ENCODE measurements at regions not wholly inside any gene's neighbourhood (a gene's known extent, or its start where the extent isn't known, plus 50 kb on each side); places are given as distances from the start of the nearest gene placed in this dataset.

DNA sequence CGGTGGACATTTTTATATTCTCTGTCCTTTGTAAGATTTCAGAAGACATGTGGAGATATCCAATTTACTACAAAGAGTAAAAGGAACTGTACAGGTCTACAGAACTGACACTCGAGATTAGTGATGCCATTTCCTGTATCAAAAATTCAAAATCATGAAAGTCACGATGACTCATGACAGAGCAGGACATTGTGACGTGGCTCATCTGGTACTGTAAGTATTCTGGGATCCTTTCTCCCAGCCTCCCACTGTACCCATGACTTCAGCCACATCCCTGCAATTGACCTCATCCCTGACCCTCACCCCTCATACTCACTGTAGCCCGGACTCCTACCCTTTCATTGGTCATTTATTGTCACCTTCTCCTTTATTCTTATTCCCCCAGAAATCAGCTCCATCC, 736.5 kb downstream of the EPHA4 start:
- Histone ChIP-seq H3K27me3 (ENCODE audit: control insufficient read depth, insufficient read depth, low read length) (no peaks in the 10 kb centered on the region), H3K9me3 (ENCODE audit: control insufficient read depth, insufficient read depth, low read depth, low read length) (no peaks in the 10 kb centered on the region), H3K9ac (ENCODE audit: low read length) (no peak overlapping the region), H3K36me3 (ENCODE audit: control insufficient read depth, insufficient read depth, low read length) (no peaks in the 10 kb centered on the region), H3K4me1 (ENCODE audit: control insufficient read depth, insufficient read depth, low read length) (no peaks in the 10 kb centered on the region), H3K4me3 (ENCODE audit: low read depth, low read length) (no peak overlapping the region), H3K27ac (ENCODE audit: low read depth, low read length) (no peak overlapping the region)

- Histone ChIP-seq H3K4me3 (ENCODE audit: low read depth, low read length) (no peak overlapping the region), H3K4me1 (ENCODE audit: control insufficient read depth, insufficient read depth, low read length) (no peaks in the 10 kb centered on the region), H3K9ac (ENCODE audit: low read length) (no peak overlapping the region), H3K27ac (ENCODE audit: low read depth, low read length) (no peak overlapping the region), H3K27me3 (ENCODE audit: control insufficient read depth, insufficient read depth, low read length) (no peaks in the 10 kb centered on the region), H3K9me3 (ENCODE audit: control insufficient read depth, insufficient read depth, low read depth, low read length) (no peaks in the 10 kb centered on the region), H3K36me3 (ENCODE audit: control insufficient read depth, insufficient read depth, low read length) (no peaks in the 10 kb centered on the region)
Observed at GRCh38 chr2:220837226-220837625, 734.9 kb downstream of the EPHA4 start.

- no peaks in the 10 kb centered on the region for H3K36me3 ChIP-seq (ENCODE audit: control insufficient read depth, insufficient read depth, low read length)
- H3K9me3 ChIP-seq (ENCODE audit: control insufficient read depth, insufficient read depth, low read depth, low read length), result no peaks in the 10 kb centered on the region
- no peaks in the 10 kb centered on the region for H3K27me3 ChIP-seq (ENCODE audit: control insufficient read depth, insufficient read depth, low read length)
- H3K4me3 ChIP-seq (ENCODE audit: low read depth, low read length), result no peak overlapping the region
- no peak overlapping the region for H3K27ac ChIP-seq (ENCODE audit: low read depth, low read length)
- no peaks in the 10 kb centered on the region for H3K4me1 ChIP-seq (ENCODE audit: control insufficient read depth, insufficient read depth, low read length)
- no peak overlapping the region for H3K9ac ChIP-seq (ENCODE audit: low read length)
Observed at GRCh38 chr2:220842901-220843665, 729.0 kb downstream of the EPHA4 start.

DNA sequence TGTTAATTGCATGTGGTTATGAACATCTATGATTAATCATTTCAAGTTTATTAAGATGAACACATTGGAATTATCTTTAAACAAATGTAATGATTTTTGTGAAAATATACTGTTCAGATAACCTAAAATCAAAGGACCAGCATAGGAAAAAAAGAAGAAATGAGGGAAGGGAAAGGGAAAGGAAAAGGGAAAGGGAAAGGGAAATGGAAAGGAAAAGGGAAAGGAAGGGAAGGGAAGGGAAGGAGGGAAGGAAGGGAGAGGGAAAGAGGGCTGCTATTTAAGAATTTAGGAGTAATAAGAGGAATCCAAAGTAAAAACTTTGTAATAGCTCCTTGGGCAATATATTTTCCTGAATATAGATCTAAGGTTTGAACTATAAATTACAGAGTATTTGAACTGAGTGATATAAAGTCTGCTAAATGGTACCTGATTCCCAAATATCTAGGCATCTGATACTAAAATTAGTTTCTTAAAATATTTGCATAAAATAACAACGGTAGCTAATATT, 726.3 kb downstream of the EPHA4 start:
- Histone ChIP-seq H3K27me3 (ENCODE audit: control insufficient read depth, insufficient read depth, low read length) (no peaks in the 10 kb centered on the region), H3K4me3 (ENCODE audit: low read depth, low read length) (no peak overlapping the region), H3K4me1 (ENCODE audit: control insufficient read depth, insufficient read depth, low read length) (no peaks in the 10 kb centered on the region), H3K9me3 (ENCODE audit: control insufficient read depth, insufficient read depth, low read depth, low read length) (peaks cover 5% of the 10 kb centered on the region), H3K9ac (ENCODE audit: low read length) (no peak overlapping the region), H3K36me3 (ENCODE audit: control insufficient read depth, insufficient read depth, low read length) (no peaks in the 10 kb centered on the region), H3K27ac (ENCODE audit: low read depth, low read length) (no peak overlapping the region)

DNA sequence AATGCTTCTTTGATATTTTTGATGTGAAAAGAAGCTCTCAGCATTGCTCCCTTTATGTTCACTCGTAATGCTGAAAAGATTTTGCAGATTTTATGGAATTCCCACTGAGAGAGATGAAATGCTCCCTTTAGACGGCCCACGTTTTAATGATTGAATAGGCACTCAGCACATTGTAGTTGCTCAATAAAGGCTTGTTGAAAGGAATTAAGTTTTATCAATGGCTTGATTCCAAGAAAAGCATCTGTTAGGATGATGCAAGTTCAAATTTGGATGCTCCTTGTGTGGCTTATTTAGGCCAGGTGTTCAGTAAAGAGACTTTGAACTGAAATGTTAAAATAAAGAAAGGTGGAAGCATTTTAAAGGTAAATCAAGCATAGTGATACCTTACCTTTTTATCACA, 725.1 kb downstream of the EPHA4 start:
- H3K27me3 ChIP-seq (ENCODE audit: control insufficient read depth, insufficient read depth, low read length), result no peaks in the 10 kb centered on the region
- H3K4me1 ChIP-seq (ENCODE audit: control insufficient read depth, insufficient read depth, low read length), result no peaks in the 10 kb centered on the region
- H3K36me3 ChIP-seq (ENCODE audit: control insufficient read depth, insufficient read depth, low read length), result no peaks in the 10 kb centered on the region
- H3K27ac ChIP-seq (ENCODE audit: low read depth, low read length), result no peak overlapping the region
- H3K9ac ChIP-seq (ENCODE audit: low read length), result no peak overlapping the region
- no peak overlapping the region for H3K4me3 ChIP-seq (ENCODE audit: low read depth, low read length)
- peaks cover 5% of the 10 kb centered on the region for H3K9me3 ChIP-seq (ENCODE audit: control insufficient read depth, insufficient read depth, low read depth, low read length)

GRCh38 chr2:220847589-220847988, 724.5 kb downstream of the EPHA4 start:
- Histone ChIP-seq H3K36me3 (ENCODE audit: control insufficient read depth, insufficient read depth, low read length) (no peaks in the 10 kb centered on the region), H3K4me1 (ENCODE audit: control insufficient read depth, insufficient read depth, low read length) (no peaks in the 10 kb centered on the region), H3K4me3 (ENCODE audit: low read depth, low read length) (no peak overlapping the region), H3K27ac (ENCODE audit: low read depth, low read length) (no peak overlapping the region), H3K27me3 (ENCODE audit: control insufficient read depth, insufficient read depth, low read length) (no peaks in the 10 kb centered on the region), H3K9ac (ENCODE audit: low read length) (no peak overlapping the region), H3K9me3 (ENCODE audit: control insufficient read depth, insufficient read depth, low read depth, low read length) (peaks cover 5% of the 10 kb centered on the region)

- no peaks in the 10 kb centered on the region for H3K4me1 ChIP-seq (ENCODE audit: control insufficient read depth, insufficient read depth, low read length)
- peaks cover 5% of the 10 kb centered on the region for H3K9me3 ChIP-seq (ENCODE audit: control insufficient read depth, insufficient read depth, low read depth, low read length)
- no peak overlapping the region for H3K27ac ChIP-seq (ENCODE audit: low read depth, low read length)
- H3K36me3 ChIP-seq (ENCODE audit: control insufficient read depth, insufficient read depth, low read length), result no peaks in the 10 kb centered on the region
- H3K4me3 ChIP-seq (ENCODE audit: low read depth, low read length), result no peak overlapping the region
- H3K9ac ChIP-seq (ENCODE audit: low read length), result no peak overlapping the region
- no peaks in the 10 kb centered on the region for H3K27me3 ChIP-seq (ENCODE audit: control insufficient read depth, insufficient read depth, low read length)
Observed at GRCh38 chr2:220849433-220849832, 722.7 kb downstream of the EPHA4 start.

DNA sequence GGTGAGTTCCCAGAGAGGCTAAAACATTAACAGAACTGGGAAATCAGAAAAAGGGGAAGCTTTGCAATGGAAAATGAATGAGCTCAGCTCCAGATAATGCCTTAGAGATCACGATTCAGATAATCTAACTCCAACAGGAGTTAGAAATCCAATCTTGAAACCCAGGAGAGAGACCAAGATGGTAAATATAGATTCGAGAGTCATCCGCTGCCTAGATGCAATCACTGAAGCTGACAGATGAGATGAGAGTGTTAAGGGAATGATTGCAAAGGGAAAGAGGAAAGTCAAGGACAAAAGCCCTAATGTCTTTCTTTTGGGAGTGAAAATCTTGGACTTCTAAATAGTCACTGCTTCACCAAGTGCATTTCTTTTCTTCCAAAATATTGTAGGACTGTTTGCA, 722.0 kb downstream of the EPHA4 start:
- Histone ChIP-seq H3K27me3 (ENCODE audit: control insufficient read depth, insufficient read depth, low read length) (no peaks in the 10 kb centered on the region), H3K4me1 (ENCODE audit: control insufficient read depth, insufficient read depth, low read length) (no peaks in the 10 kb centered on the region), H3K9me3 (ENCODE audit: control insufficient read depth, insufficient read depth, low read depth, low read length) (peaks cover 5% of the 10 kb centered on the region), H3K27ac (ENCODE audit: low read depth, low read length) (no peak overlapping the region), H3K36me3 (ENCODE audit: control insufficient read depth, insufficient read depth, low read length) (no peaks in the 10 kb centered on the region), H3K9ac (ENCODE audit: low read length) (no peak overlapping the region), H3K4me3 (ENCODE audit: low read depth, low read length) (no peak overlapping the region)

GRCh38 chr2:220855296-220855695, 716.8 kb downstream of the EPHA4 start:
- H3K9ac ChIP-seq (ENCODE audit: low read length), result no peak overlapping the region
- H3K27me3 ChIP-seq (ENCODE audit: control insufficient read depth, insufficient read depth, low read length), result no peaks in the 10 kb centered on the region
- no peaks in the 10 kb centered on the region for H3K4me1 ChIP-seq (ENCODE audit: control insufficient read depth, insufficient read depth, low read length)
- no peaks in the 10 kb centered on the region for H3K9me3 ChIP-seq (ENCODE audit: control insufficient read depth, insufficient read depth, low read depth, low read length)
- no peak overlapping the region for H3K27ac ChIP-seq (ENCODE audit: low read depth, low read length)
- H3K4me3 ChIP-seq (ENCODE audit: low read depth, low read length), result no peak overlapping the region
- no peaks in the 10 kb centered on the region for H3K36me3 ChIP-seq (ENCODE audit: control insufficient read depth, insufficient read depth, low read length)

- Histone ChIP-seq H3K27me3 (ENCODE audit: control insufficient read depth, insufficient read depth, low read length) (no peaks in the 10 kb centered on the region), H3K27ac (ENCODE audit: low read depth, low read length) (no peak overlapping the region), H3K4me1 (ENCODE audit: control insufficient read depth, insufficient read depth, low read length) (no peaks in the 10 kb centered on the region), H3K9me3 (ENCODE audit: control insufficient read depth, insufficient read depth, low read depth, low read length) (no peaks in the 10 kb centered on the region), H3K9ac (ENCODE audit: low read length) (no peak overlapping the region), H3K36me3 (ENCODE audit: control insufficient read depth, insufficient read depth, low read length) (no peaks in the 10 kb centered on the region), H3K4me3 (ENCODE audit: low read depth, low read length) (no peak overlapping the region)
Observed at GRCh38 chr2:220856486-220856885, 715.6 kb downstream of the EPHA4 start.

DNA sequence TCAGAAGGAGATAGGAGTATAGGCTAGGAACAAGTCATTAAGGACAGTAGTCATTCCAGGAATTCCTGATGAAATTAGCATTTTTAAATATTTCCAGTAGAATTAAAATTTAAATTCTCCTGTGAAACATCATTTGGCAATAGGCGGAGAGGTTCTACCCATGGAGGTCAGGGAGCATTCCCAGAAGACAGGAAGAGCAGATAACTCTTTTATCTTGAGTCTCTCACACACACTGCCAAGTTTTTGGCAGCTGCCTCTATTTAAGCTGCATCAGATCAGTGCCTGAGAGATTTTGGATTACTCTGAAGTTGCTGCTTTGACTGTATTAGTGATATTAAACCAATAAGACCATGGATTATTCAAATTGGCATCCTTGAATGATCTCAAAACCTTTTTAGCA, 714.7 kb downstream of the EPHA4 start:
- Histone ChIP-seq H3K27ac (ENCODE audit: low read depth, low read length) (no peak overlapping the region), H3K9me3 (ENCODE audit: control insufficient read depth, insufficient read depth, low read depth, low read length) (no peaks in the 10 kb centered on the region), H3K36me3 (ENCODE audit: control insufficient read depth, insufficient read depth, low read length) (no peaks in the 10 kb centered on the region), H3K9ac (ENCODE audit: low read length) (no peak overlapping the region), H3K4me1 (ENCODE audit: control insufficient read depth, insufficient read depth, low read length) (no peaks in the 10 kb centered on the region), H3K4me3 (ENCODE audit: low read depth, low read length) (no peak overlapping the region), H3K27me3 (ENCODE audit: control insufficient read depth, insufficient read depth, low read length) (no peaks in the 10 kb centered on the region)

Measured in HUES6 (cell line).